Nephron progenitor cell (in vitro differentiated cells): ENCODE measurements at regions not wholly inside any gene's neighbourhood (a gene's known extent, or its start where the extent isn't known, plus 50 kb on each side); places are given as distances from the start of the nearest gene placed in this dataset.

Experiments used
- DNase-seq: peaks from one replicate; pipeline ENCODE4 v3.0.0; 2021
- H3K27ac Mint-ChIP-seq: 2 replicates; pipeline ENCODE4 v1.8.0; 2021; ENCODE audit warnings: mild to moderate bottlenecking, moderate library complexity, mixed read lengths
- H3K27me3 Mint-ChIP-seq: 2 replicates; pipeline ENCODE4 v1.8.0; 2021; ENCODE audit warnings: mild to moderate bottlenecking, low read depth, mixed read lengths; ENCODE audit not compliant: poor library complexity
- H3K36me3 Mint-ChIP-seq: 2 replicates; pipeline ENCODE4 v1.8.0; 2021; ENCODE audit warnings: low read depth, mixed read lengths
- H3K4me1 Mint-ChIP-seq: 2 replicates; pipeline ENCODE4 v1.8.0; 2021; ENCODE audit warnings: mixed read lengths
- H3K4me3 Mint-ChIP-seq: 2 replicates; pipeline ENCODE4 v1.8.0; 2021; ENCODE audit warnings: mild to moderate bottlenecking, moderate library complexity, mixed read lengths
- H3K9me3 Mint-ChIP-seq: 2 replicates; pipeline ENCODE4 v1.8.0; 2021; ENCODE audit warnings: mild to moderate bottlenecking, moderate library complexity, mixed read lengths
- TF ChIP-seq, protein P1 (sequence below): fragments of 200-600 bp; sonication (generic); IDR thresholded peaks from 2 replicates; pipeline ENCODE4 v1.5.0; 2021; ENCODE audit warnings: antibody characterized with exemption

DNA sequence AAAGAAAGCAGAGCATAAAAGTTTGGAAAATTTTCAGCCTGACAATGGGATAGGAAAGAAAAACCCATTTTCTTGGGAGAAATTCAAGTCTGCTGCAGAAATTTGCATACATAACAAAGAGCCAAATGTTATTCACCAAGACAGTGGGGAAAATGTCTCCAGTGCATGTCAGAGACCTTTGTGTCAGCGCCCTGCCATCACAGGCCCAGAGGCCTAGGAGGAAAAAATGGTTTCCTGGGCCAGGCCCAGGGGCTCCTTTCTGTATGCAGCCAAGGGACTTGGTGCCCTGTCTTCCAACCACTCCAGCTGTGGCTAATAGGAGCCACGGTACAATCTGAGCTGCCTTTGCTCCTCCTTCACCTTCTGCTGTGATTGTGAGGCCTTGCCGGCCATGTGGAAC lies 189.1 kb upstream of the PITRM1 start:
- DNase-seq = no peak
- Mint-ChIP-seq H3K36me3 (peaks cover 6% of the 10 kb centered on the region), H3K9me3 (peaks cover 55% of the 10 kb centered on the region), H3K4me1 (peaks cover 5% of the 10 kb centered on the region), H3K27ac (no peak overlapping the region), H3K4me3 (no peak overlapping the region), H3K27me3 (peaks cover 6% of the 10 kb centered on the region)
- TF ChIP-seq, protein P1, sequence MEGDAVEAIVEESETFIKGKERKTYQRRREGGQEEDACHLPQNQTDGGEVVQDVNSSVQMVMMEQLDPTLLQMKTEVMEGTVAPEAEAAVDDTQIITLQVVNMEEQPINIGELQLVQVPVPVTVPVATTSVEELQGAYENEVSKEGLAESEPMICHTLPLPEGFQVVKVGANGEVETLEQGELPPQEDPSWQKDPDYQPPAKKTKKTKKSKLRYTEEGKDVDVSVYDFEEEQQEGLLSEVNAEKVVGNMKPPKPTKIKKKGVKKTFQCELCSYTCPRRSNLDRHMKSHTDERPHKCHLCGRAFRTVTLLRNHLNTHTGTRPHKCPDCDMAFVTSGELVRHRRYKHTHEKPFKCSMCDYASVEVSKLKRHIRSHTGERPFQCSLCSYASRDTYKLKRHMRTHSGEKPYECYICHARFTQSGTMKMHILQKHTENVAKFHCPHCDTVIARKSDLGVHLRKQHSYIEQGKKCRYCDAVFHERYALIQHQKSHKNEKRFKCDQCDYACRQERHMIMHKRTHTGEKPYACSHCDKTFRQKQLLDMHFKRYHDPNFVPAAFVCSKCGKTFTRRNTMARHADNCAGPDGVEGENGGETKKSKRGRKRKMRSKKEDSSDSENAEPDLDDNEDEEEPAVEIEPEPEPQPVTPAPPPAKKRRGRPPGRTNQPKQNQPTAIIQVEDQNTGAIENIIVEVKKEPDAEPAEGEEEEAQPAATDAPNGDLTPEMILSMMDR = no peak

DNA sequence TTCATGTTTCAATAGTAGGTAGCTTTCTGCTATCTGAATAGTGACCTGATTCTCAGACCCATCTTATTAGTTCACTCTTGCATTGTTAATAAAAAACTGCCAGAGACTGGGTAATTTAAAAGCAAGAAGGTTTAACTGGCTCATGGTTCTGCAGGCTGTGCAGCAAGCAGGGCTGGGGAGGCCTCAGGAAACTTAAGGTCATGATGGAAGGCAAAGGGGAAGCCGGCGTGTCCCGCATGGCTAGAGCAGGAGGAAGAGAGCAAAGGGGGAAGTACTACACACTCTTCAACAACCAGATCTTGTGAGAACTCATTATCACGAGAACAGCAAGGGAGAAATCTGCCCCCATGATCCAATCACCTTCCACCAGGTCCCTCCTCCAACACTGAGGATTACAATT lies 185.2 kb upstream of the PITRM1 start:
- Mint-ChIP-seq H3K27me3 (peaks cover 11% of the 10 kb centered on the region), H3K4me1 (no peaks in the 10 kb centered on the region), H3K4me3 (no peak overlapping the region), H3K36me3 (peaks cover 6% of the 10 kb centered on the region), H3K27ac (no peak overlapping the region), H3K9me3 (peaks cover 66% of the 10 kb centered on the region)
- no peak for DNase-seq
- TF ChIP-seq, protein P1 = no peak

DNA sequence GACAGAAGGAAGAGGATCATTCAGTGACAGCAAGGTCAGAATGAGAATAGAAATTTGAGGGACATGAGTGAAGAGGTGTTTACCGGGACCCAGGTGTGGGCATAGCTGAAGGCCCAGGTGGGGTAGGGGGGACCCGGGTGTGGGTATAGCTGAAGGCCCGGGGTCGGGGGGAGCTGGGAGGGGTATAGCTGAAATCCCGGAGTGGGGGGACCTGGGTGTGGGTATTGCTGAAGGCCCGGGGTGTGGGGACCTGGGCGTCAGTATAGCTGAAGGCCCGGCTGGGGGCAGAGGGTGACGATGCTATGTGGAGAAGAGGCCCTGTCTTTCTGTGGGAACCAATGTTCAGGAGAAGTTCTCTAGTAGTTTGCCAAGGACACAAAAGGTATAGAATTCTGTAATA lies 183.0 kb upstream of the PITRM1 start:
- H3K27ac Mint-ChIP-seq = no peak overlapping the region
- DNase-seq = no peak
- no peaks in the 10 kb centered on the region for H3K36me3 Mint-ChIP-seq
- peaks cover 6% of the 10 kb centered on the region for H3K4me1 Mint-ChIP-seq
- H3K27me3 Mint-ChIP-seq = peaks cover 14% of the 10 kb centered on the region
- H3K4me3 Mint-ChIP-seq = no peak overlapping the region
- TF ChIP-seq, protein P1 = no peak
- peaks cover 46% of the 10 kb centered on the region for H3K9me3 Mint-ChIP-seq

DNA sequence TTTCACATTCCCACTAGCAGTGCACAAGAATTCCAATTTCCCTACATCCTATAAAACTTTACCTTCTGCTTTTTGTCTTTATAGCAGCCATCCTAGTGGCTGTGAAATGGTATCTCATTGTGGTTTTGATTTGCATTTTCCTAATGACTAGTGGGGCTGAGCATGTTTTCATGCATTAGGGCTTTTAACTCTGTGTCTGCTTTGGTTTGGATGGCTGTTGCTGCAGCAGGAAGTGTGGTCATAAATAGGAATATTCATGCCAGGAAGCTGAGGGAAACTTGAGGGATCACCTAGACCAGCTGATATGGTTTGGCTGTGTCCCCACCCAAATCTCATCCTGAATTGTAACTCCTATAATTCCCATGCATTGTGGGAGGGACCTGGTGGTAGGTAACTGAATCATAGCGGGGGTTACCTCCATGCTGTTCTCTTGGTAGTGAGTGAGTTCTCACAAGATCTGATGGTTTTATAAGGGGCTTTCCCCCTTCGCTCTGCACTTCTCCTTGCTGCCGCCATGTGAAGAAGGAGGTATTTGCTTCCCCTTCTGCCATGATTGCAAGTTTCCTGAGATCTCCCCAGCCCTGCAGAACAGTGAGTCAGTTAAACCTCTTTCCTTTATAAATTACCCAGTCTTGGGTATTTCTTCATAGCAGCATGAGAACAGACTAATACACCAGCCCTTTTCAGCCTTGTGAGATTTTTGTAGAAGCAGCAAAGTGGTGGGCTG lies 181.8 kb upstream of the PITRM1 start:
- Mint-ChIP-seq H3K27ac (no peak overlapping the region), H3K9me3 (peaks cover 34% of the 10 kb centered on the region), H3K27me3 (peaks cover 12% of the 10 kb centered on the region), H3K4me1 (peaks cover 6% of the 10 kb centered on the region), H3K36me3 (no peaks in the 10 kb centered on the region), H3K4me3 (no peak overlapping the region)
- no peak for DNase-seq
- TF ChIP-seq, protein P1 = no peak

DNA sequence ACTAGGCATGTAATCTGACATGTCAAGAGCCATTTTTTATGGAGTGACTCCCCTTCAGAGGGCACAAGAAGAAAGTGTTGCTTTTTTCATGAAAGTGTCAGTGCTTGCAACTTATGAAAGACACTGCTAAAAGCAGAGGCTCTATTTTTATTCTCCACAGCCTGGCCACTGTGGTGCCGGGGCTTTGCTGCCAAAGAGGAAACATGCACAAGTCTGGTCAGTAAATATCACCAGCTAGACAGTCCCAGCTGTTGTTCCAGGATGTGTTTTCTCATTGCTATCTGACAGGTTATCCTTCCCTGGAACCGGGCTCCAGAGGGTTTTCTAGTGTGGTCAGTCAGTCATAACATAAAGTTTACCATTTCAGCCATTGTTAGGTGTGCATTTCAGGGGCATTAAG lies 180.7 kb upstream of the PITRM1 start:
- Mint-ChIP-seq H3K36me3 (no peaks in the 10 kb centered on the region), H3K27me3 (peaks cover 8% of the 10 kb centered on the region)

More for the DNA sequence above, 180.7 kb upstream of the PITRM1 start:
- Mint-ChIP-seq H3K9me3 (peaks cover 25% of the 10 kb centered on the region), H3K4me3 (no peak overlapping the region), H3K4me1 (peaks cover 6% of the 10 kb centered on the region), H3K27ac (no peak overlapping the region)
- no peak for DNase-seq
- TF ChIP-seq, protein P1 = no peak
